GM19467 (cell line): ENCODE measurements at regions not wholly inside any gene's neighbourhood (a gene's known extent, or its start where the extent isn't known, plus 50 kb on each side); places are given as distances from the start of the nearest gene placed in this dataset.
"Not testable (repeated sequence)": the region's sequence is repeated elsewhere in the genome, so short reads cannot be mapped to it uniquely, and the experiment has no call there.

Source experiments
- ATAC-seq: cut with Tn5 transposase; IDR thresholded peaks from one replicate; pipeline ENCODE4 v1.9.1; 2021; ENCODE audit warnings: mild to moderate bottlenecking, moderate library complexity; ENCODE audit not compliant: unreplicated experiment

DNA sequence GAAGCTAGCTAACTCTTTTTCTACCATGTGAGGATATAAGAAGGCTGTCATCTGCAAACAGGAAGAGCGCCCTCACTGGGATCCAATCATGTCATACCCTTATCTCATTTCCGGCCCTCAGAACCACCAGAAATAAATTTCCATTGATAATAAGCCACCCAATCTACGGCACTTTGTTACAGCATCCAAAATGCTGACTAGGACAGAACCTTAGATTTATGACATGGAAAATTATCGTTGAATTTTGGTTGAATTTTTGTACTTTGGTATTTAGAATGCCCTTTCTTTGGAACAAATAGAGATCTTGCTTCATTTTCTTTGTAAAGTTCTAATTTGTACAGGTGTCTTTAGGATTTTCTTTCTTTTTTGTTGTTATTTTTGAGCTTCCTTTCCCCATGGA, 53.3 kb upstream of the CYLC2 start:
- no peak for ATAC-seq

- no peak for ATAC-seq
Observed at GRCh38 chr9:102922526-102922925, 72.6 kb upstream of the CYLC2 start.

DNA sequence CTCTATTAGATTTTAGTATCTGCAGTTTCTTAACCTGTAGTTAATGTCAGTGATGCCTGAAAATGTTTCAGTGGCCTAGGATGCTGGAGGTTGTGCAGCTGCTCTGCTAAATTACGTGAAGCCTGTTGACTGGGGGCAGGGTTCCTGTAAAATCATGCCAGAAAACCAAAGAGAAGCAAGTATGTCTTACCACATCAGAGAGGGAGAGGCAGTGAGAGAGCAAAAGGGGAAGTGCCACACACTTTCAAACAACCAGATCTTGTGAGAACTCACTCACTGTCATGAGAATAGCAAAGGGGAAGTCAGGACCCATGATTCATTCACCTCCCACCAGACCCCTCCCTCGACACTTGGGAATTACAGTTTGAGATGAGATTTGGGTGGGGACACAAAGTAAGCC, 83.9 kb upstream of the CYLC2 start:
- ATAC-seq, result no peak

GRCh38 chr9:102905795-102906194, 89.3 kb upstream of the CYLC2 start:
- ATAC-seq, result not testable (repeated sequence)

- no peak for ATAC-seq
Observed at GRCh38 chr9:102892025-102892424, 103.1 kb upstream of the CYLC2 start.

GRCh38 chr9:102888747-102889146, 106.4 kb upstream of the CYLC2 start:
- ATAC-seq, result not testable (repeated sequence)

DNA sequence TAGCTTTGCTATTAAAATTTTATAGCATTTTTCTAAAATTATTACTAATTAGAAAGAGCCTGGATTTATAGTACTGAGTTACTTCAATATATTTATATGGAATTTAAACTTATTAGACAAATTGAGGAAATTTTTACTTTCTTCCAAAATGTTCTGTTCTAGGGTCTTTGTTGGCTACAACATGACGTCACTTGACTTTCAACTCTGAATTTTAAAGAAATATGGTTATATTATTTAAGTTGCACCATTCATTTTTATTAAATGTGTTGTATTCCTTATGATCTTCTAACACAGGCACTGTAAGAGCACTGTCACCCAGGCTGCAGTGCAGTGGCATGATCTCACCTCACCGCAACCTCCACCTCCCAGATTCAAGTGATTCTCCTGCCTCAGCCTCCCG, 119.4 kb upstream of the CYLC2 start:
- no peak for ATAC-seq

DNA sequence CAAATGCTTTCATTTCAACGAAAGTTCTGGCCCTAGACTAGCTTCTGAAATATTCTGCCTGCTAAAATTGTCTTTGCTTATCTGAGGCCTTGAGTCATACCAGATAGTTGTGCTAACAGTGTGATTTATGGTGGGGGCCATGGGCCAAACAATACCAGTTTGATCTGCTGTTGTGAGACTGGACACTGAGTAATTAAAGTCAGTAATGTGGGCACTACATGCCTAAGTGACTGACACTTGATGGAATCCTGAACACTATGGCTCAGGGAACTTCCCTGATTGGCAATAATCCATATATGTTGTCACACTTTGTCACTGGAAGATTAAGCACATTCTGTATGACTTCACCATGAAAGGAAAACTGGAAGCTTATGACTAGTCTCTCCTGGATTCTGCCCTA, 127.6 kb upstream of the CYLC2 start:
- ATAC-seq, result no peak

DNA sequence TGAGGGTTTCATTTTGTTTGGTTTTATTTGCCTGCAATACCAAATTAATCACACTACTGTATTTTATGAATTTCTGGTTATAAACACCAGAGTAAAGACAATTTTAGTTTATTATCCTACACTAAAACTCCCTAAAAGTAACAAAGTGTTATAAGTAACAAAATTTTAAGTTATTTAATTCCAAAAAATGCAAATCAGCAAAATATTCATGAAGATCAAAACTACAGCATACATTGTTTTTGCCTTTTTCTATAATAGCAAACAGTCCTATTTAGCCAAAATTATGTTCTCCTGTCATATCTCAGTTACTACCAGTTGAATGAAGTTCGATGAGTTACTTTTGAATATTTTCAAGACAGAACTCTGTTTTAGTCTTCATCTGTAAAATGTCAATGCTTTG, 132.7 kb upstream of the CYLC2 start:
- ATAC-seq, result no peak

GRCh38 chr9:102855641-102856040, 139.5 kb upstream of the CYLC2 start:
- no peak for ATAC-seq

DNA sequence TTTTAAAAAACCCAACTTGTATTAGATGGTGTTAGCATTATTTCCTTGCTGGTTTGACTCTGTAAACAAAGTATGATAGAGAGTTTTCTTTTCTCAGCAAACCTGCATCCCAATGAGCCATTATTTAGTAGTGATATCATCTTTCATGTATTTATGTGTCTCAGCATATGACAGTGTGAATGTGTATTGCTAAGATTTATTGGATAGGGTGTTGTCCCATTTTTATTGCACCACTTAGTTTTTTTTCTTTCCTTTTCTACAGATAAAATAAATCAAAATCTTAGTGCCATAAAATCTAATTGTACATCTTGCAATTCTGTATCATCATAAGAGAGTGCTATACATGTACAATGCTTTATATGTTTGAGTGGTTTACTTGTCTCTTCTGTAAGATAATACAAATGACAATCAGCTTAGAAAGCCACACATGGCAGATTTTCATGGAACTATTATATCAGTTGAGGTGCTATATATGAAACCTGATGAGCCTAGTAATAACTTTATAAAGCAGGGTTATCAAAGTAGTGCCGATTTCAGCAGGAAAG, 149.2 kb upstream of the CYLC2 start:
- no peak for ATAC-seq

- no peak for ATAC-seq
Observed at GRCh38 chr9:102844716-102845115, 150.4 kb upstream of the CYLC2 start.

GRCh38 chr9:102842423-102842822, 152.7 kb upstream of the CYLC2 start:
- no peak for ATAC-seq

GRCh38 chr9:102841376-102841775, 153.8 kb upstream of the CYLC2 start:
- ATAC-seq, result no peak

GRCh38 chr9:102840335-102840734, 154.8 kb upstream of the CYLC2 start:
- no peak for ATAC-seq

- no peak for ATAC-seq
Observed at GRCh38 chr9:102832814-102833213, 162.3 kb upstream of the CYLC2 start.

DNA sequence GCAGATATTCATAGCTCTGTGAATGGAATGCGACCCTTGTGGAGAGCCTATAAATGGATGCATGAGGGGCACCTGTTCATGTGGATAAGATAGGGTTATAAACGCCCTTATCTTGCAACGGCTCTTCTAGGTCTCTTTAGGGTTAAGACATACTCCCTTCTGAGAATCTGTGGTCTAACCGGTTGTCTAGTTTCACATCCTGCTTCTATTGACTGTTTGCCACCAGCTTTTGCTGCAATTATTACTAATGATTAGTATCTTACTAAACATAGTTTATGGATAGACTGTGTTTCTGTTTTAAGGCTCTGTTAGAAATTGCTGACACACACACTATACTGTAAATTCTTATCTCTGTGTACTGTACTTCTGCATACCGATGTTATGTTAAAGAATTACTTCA, 198.9 kb upstream of the CYLC2 start:
- no peak for ATAC-seq

DNA sequence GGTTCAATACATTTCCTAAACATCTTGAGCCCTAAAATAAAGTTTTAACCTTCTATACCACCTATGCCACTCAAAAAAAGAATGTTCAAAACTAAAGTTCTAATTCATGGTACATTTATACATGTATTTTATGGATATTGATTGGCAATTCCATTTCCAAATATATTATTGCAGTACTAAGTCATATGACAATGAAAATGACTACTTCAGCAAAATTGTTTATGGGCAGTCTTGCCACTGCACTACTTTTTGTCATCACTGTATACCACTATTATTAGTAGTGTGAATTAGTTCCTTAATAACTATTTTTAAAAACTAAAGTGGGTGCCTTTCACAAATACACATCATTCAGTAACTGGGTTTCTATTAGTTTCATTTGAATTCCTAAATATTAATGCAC, 199.6 kb upstream of the CYLC2 start:
- ATAC-seq, result no peak

DNA sequence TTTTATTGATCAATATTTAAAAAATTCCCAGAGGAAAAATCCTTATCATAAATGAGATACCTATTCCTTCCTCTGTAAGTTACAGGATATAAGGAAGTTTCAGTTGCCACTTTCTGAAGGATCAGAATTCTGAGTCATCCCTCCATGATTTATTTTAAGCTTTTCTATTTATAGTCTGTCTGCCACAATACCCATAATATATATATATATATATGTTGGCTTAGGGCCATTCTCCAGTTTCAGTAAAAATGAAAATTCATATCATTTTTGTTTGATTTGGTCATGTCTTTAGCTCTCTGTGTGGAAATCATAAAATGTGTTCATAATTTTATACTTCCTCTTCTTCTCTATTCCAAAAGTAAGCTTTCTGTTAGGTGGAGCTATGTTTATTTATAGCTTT, 215.8 kb upstream of the CYLC2 start:
- no peak for ATAC-seq

DNA sequence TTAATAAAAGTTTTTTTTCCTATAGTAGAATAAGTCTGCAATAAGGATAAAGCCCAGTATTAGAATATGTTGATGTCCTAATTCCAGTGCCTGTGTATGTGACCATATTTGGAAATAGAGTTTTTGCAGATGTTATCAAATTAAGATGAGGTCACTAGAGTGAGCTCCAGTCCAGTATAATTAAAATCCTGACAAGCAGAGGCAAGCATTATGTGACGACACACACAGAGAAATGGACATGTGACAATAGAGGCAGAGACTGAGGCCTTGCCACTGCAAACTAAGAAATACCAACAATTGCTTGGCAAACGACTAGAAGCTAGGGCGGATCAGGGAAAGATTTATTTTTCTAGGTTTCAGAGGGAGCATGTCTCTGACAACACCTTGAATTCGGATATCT, 216.4 kb upstream of the CYLC2 start:
- ATAC-seq, result no peak

GRCh38 chr9:102770704-102771103, 224.4 kb upstream of the CYLC2 start:
- no peak for ATAC-seq

DNA sequence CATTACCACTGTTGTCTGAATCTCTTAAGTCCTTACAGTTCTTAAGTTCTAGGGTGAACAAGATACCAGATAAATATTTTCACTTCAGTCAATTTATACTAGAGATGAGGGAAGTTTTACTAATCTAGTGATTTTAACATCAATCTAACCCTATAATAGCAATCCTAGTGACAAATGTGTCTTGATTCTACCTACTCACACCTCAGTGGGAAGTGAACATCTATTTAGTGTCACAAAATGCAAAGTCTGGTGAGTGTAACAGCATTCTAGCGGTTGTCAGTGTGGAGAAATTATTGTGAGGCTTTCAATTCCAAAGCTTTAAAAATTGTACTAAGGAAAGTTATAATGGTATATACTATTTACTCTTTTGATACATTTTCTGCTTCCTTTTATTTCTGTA, 225.8 kb upstream of the CYLC2 start:
- no peak for ATAC-seq

DNA sequence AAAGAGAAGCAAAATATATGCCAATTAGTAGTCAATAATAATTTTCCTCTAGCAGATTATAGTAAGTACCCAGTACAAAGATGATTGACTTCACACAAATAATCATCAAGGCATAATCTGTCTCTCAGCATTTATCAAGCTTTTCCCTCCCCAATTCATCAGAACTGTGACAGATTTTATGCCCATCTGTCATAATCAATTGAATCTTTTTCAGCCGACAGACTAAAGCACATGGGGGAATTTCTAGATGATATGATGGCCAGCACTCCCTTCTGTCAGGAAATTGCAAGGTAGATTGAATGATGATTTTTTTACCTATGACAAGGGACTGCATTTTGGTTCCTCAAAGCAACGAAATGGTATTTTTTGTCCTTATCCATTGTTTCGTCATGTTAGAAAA, 227.1 kb upstream of the CYLC2 start:
- ATAC-seq, result no peak

DNA sequence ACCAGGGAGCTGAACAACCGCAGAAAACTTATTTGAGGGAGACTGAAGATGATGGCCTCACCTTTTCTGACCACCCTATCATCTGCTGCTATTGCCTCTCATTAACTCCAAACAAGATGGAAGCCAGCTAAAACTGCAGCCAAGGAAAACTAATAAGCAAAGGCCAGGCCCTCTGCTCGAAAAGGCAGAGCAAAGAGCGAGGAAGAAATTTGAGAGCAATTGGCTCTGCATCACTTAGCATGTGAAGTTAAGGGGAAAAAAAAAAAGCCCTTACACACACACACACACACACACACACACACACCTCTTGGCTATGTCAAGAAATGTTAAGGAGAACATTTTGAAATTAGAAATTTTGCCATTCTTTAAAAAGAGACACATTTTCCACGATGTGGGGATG, 228.1 kb upstream of the CYLC2 start:
- ATAC-seq, result no peak
